Activated naive CD4-positive, alpha-beta T cell treated with anti-CD3 and anti-CD28 coated beads, Interleukin-2, amount 10 ng/mL, durations not matched to agents 7 days and 5 days (primary cell): ENCODE measurements at regions not wholly inside any gene's neighbourhood (a gene's known extent, or its start where the extent isn't known, plus 50 kb on each side); places are given as distances from the start of the nearest gene placed in this dataset.

Experiments
- CTCF ChIA-PET: fragments of 350-600 bp; sonication (Branson Sonifier 250); formaldehyde crosslinking; loops from one replicate; lab custom pipeline; 2021; ENCODE audit warnings: antibody characterized with exemption; lab: Charles Lee
- DNase-seq: peaks from one replicate; pipeline ENCODE4 v3.0.0-alpha.2; 2020
- H3K27ac Mint-ChIP-seq: one replicate; pipeline ENCODE4 v1.8.0; 2021; ENCODE audit warnings: mild to moderate bottlenecking, moderate library complexity, mixed read lengths
- H3K27me3 Mint-ChIP-seq: one replicate; pipeline ENCODE4 v1.8.0; 2021; ENCODE audit warnings: mild to moderate bottlenecking, mixed read lengths
- H3K36me3 Mint-ChIP-seq: one replicate; pipeline ENCODE4 v1.8.0; 2021; ENCODE audit warnings: mixed read lengths
- H3K4me1 Mint-ChIP-seq: one replicate; pipeline ENCODE4 v1.8.0; 2021; ENCODE audit warnings: mixed read lengths
- H3K4me3 Mint-ChIP-seq: one replicate; pipeline ENCODE4 v1.8.0; 2021; ENCODE audit warnings: mild to moderate bottlenecking, moderate library complexity, mixed read lengths
- H3K9me3 Mint-ChIP-seq: one replicate; pipeline ENCODE4 v1.8.0; 2021; ENCODE audit warnings: mixed read lengths

DNA sequence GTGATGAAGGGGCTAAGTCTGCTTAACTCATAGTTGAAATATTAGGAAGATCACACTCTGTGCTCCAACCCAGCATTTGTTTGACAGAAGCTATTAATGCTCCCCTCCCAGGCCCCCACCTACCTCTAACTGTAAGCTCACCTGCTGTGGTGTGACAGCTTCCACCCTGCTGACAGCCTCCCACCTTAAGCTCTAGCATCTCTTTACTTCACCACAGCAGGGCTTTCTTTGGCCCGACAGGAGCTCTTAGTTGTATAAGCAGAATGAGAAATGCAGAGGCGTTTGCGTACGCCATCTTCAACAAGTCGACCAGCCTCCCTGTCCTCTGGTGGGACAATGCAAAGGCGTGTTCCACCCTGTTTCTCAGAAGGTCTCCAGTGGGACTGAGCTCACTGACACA, 80.1 kb upstream of the OSBPL8 start:
- peaks cover 4% of the 10 kb centered on the region for H3K27me3 Mint-ChIP-seq
- DNase-seq: no peak
- no peaks in the 10 kb centered on the region for H3K9me3 Mint-ChIP-seq
- peaks cover 5% of the 10 kb centered on the region for H3K4me1 Mint-ChIP-seq
- H3K36me3 Mint-ChIP-seq: no peaks in the 10 kb centered on the region
- no peak overlapping the region for H3K4me3 Mint-ChIP-seq
- no peak overlapping the region for H3K27ac Mint-ChIP-seq
- CTCF ChIA-PET: interaction anchor here (1.4 kb wide), 1 partner anchor 150 kb away, joined by 3 read pairs; no protein-coding TSS in a partner anchor

- peaks cover 5% of the 10 kb centered on the region for H3K4me1 Mint-ChIP-seq
- no peaks in the 10 kb centered on the region for H3K36me3 Mint-ChIP-seq
- H3K9me3 Mint-ChIP-seq: no peaks in the 10 kb centered on the region
- no peak overlapping the region for H3K27ac Mint-ChIP-seq
- peaks cover 4% of the 10 kb centered on the region for H3K27me3 Mint-ChIP-seq
- DNase-seq: no peak
- CTCF ChIA-PET: no interaction called here
- no peak overlapping the region for H3K4me3 Mint-ChIP-seq
Observed at GRCh38 chr12:76641073-76641472, 81.5 kb upstream of the OSBPL8 start.

DNA sequence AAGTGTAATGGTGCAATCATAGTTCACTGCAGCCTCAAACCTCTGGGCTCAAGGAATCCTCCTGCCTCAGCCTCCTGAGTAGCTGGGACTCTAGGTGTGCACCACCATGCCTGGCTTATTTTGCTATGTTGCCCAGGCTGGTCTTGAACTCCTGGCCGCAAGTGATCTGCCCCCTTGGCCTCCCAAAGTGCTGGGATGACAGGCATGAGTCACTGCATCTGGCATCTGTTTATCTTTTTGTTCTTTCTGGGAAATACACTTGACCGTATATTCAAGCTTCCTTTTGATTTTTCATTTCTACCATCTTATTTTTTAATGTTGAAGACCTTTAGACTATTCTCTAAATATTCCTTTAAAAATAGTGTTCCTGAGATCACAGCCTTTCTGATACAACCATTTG, 82.4 kb upstream of the OSBPL8 start:
- H3K4me3 Mint-ChIP-seq: no peak overlapping the region
- H3K4me1 Mint-ChIP-seq: no peaks in the 10 kb centered on the region
- H3K9me3 Mint-ChIP-seq: no peaks in the 10 kb centered on the region
- no peak for DNase-seq
- H3K27ac Mint-ChIP-seq: no peak overlapping the region
- peaks cover 4% of the 10 kb centered on the region for H3K27me3 Mint-ChIP-seq
- CTCF ChIA-PET: interaction anchor here (1.0 kb wide), 1 partner anchor 21 kb away, joined by 3 read pairs; no protein-coding TSS in a partner anchor
- H3K36me3 Mint-ChIP-seq: no peaks in the 10 kb centered on the region

DNA sequence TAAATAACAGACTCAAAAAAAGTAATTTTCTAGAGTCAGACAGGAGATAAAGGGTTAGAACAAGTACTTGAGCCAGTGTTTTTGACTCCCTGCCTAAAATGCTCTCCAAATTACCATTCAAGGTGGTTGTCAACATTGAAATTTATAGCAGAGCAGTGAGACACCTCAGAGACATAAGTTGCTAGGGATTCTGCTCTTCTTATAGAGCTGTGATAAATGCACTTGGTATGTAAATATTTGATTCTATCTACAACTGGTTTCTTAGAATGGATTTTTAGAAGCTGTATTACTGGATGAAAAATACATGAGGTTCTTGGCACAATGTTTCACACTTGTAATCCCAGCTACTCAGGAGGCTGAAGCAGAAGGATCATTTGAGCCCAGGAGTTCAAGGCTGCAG, 83.9 kb upstream of the OSBPL8 start:
- H3K27me3 Mint-ChIP-seq: peaks cover 4% of the 10 kb centered on the region
- no peaks in the 10 kb centered on the region for H3K9me3 Mint-ChIP-seq
- H3K4me3 Mint-ChIP-seq: no peak overlapping the region
- no peak overlapping the region for H3K27ac Mint-ChIP-seq
- CTCF ChIA-PET: interaction anchor here (1.1 kb wide), 1 partner anchor 368 kb away, joined by 3 read pairs; no protein-coding TSS in a partner anchor
- no peaks in the 10 kb centered on the region for H3K36me3 Mint-ChIP-seq
- no peaks in the 10 kb centered on the region for H3K4me1 Mint-ChIP-seq
- DNase-seq: no peak

- CTCF ChIA-PET: no interaction called here
- Mint-ChIP-seq H3K9me3 (no peaks in the 10 kb centered on the region), H3K27me3 (peaks cover 4% of the 10 kb centered on the region), H3K36me3 (no peaks in the 10 kb centered on the region), H3K4me3 (no peak overlapping the region), H3K4me1 (no peaks in the 10 kb centered on the region), H3K27ac (no peak overlapping the region)
- DNase-seq: no peak
Observed at GRCh38 chr12:76644950-76645349, 85.4 kb upstream of the OSBPL8 start.

DNA sequence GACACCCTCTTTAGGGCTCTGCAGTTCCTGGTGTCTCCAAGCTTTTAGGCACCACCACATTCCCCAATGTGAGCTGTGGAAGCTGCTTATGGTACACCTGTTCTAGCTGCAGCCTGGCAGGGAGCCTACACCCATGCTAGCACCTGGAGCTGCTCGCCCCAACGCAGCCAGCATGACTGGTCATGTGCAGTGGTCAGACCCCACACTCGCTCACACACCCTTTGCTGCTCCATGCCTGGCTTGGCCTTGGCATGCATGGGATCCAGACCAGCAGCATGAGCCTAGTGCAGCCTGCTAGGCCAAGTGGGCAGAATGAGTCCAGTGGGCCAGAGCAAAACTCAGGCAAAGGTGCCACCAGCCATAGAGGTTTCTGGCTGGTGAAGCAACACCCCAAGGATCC, 86.4 kb upstream of the OSBPL8 start:
- CTCF ChIA-PET: interaction anchor here (1.2 kb wide), 1 partner anchor 365 kb away, joined by 4 read pairs; no protein-coding TSS in a partner anchor
- Mint-ChIP-seq H3K27me3 (peaks cover 3% of the 10 kb centered on the region), H3K9me3 (no peaks in the 10 kb centered on the region), H3K4me1 (no peaks in the 10 kb centered on the region), H3K27ac (no peak overlapping the region), H3K36me3 (no peaks in the 10 kb centered on the region), H3K4me3 (no peak overlapping the region)
- no peak for DNase-seq

DNA sequence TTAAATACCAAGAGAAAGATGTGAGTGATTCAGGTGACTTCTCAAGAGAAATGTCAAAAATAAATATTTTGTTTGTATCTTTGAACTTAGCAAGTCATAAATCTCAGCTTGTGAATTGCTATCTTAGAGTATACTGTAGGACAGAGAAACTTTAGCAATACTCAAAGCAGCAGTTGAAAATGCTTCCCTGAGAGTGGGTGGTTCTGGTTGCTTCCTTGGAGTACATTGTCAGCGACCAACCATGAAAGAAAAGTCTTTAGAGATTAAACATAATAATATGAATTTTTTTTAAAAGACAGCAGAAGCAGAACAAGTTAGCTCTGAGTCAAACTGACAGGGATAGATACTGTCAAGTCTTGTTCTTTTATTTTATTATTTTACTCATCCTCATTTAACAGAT, 86.8 kb upstream of the OSBPL8 start:
- Mint-ChIP-seq H3K27ac (no peak overlapping the region), H3K4me1 (no peaks in the 10 kb centered on the region), H3K27me3 (no peaks in the 10 kb centered on the region), H3K36me3 (no peaks in the 10 kb centered on the region), H3K4me3 (no peak overlapping the region), H3K9me3 (no peaks in the 10 kb centered on the region)
- DNase-seq: no peak
- CTCF ChIA-PET: interaction anchor here (1.2 kb wide), 1 partner anchor 364 kb away, joined by 4 read pairs; no protein-coding TSS in a partner anchor

DNA sequence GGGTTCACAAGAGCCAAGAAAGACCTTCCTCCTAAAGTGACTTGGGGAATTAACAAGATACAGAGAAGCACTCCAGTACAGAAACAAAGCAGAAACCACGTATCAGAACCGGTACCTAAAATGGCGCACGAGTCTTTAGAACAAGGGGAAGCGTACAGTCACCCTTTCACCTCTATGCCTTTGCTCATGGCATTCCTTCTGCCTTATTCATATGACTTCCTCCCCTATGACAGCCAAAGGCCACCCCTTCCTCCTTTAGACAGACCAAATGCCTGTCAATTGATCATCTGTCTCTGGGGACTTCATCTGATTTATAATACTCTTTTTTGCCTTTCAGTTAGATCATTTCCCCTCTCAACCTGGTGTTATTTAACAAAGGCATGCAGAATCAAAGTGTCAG, 89.5 kb upstream of the OSBPL8 start:
- Mint-ChIP-seq H3K27ac (no peak overlapping the region), H3K36me3 (no peaks in the 10 kb centered on the region), H3K4me3 (no peak overlapping the region), H3K4me1 (no peaks in the 10 kb centered on the region), H3K27me3 (no peaks in the 10 kb centered on the region), H3K9me3 (no peaks in the 10 kb centered on the region)
- DNase-seq: no peak
- CTCF ChIA-PET: no interaction called here

DNA sequence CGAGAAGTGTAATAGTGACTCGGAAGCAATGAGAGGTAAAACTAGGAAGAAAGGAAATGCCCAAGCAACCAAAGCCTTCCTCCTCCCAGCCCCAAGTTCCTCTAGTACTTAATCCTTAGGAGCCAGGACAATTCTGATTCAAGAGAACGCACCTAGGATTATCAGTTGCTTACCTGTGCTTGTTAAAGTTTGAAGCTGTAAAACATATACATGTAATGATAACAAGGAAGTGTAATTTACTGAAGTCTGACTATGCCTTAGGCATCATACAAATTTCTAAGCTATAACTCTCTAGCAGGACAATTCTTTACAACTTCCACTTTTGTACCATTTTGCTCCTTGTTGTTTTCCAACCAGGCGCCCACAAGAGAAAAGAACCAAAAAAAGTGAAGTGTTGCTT, 92.8 kb upstream of the OSBPL8 start:
- H3K27me3 Mint-ChIP-seq: no peaks in the 10 kb centered on the region
- H3K27ac Mint-ChIP-seq: no peak overlapping the region
- CTCF ChIA-PET: interaction anchor here (0.7 kb wide), 1 partner anchor 365 kb away, joined by 3 read pairs; no protein-coding TSS in a partner anchor
- H3K4me1 Mint-ChIP-seq: no peaks in the 10 kb centered on the region
- H3K9me3 Mint-ChIP-seq: no peaks in the 10 kb centered on the region
- no peak overlapping the region for H3K4me3 Mint-ChIP-seq
- DNase-seq: no peak
- H3K36me3 Mint-ChIP-seq: no peaks in the 10 kb centered on the region

- DNase-seq: no peak
- no peak overlapping the region for H3K4me3 Mint-ChIP-seq
- H3K9me3 Mint-ChIP-seq: no peaks in the 10 kb centered on the region
- H3K27me3 Mint-ChIP-seq: peaks cover 3% of the 10 kb centered on the region
- H3K27ac Mint-ChIP-seq: no peak overlapping the region
- no peaks in the 10 kb centered on the region for H3K4me1 Mint-ChIP-seq
- H3K36me3 Mint-ChIP-seq: no peaks in the 10 kb centered on the region
- CTCF ChIA-PET: no interaction called here
Observed at GRCh38 chr12:76653342-76653741, 93.8 kb upstream of the OSBPL8 start.

GRCh38 chr12:76664731-76665130, 99.2 kb upstream of the ZDHHC17 start:
- H3K27ac Mint-ChIP-seq: no peak overlapping the region
- H3K27me3 Mint-ChIP-seq: peaks cover 24% of the 10 kb centered on the region
- no peaks in the 10 kb centered on the region for H3K36me3 Mint-ChIP-seq
- no peaks in the 10 kb centered on the region for H3K9me3 Mint-ChIP-seq
- CTCF ChIA-PET: no interaction called here
- no peak for DNase-seq
- H3K4me1 Mint-ChIP-seq: peaks cover 7% of the 10 kb centered on the region
- no peak overlapping the region for H3K4me3 Mint-ChIP-seq

DNA sequence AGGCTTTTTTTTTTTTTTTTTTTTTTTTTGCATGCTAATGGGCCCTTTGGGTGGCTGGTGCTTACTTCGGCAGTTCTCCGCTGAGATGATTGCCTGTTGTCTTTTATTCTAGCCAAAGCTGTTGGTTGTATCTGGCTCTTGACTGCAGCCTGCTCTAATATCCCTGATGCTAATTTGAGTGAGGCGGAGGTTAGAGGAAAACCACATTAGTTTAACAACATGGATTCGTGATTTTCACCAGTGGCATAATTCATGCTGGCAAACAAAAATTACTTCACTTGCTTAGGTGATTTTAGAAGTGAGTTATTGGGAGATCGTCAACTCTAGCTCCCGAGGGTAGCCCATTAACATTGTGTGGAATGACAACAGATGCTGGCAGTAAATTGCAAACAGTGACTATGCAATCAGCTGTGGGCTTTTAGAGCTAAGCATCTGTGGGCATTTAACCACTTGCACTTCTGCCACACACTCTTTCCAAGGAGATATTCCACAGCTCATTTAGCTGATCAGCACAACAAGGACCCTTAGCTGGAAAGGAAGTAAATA, 97.6 kb upstream of the ZDHHC17 start:
- no peaks in the 10 kb centered on the region for H3K9me3 Mint-ChIP-seq
- peaks cover 7% of the 10 kb centered on the region for H3K4me1 Mint-ChIP-seq
- no peak overlapping the region for H3K4me3 Mint-ChIP-seq
- no peaks in the 10 kb centered on the region for H3K36me3 Mint-ChIP-seq
- H3K27ac Mint-ChIP-seq: no peak overlapping the region
- DNase-seq: no peak
- H3K27me3 Mint-ChIP-seq: peaks cover 24% of the 10 kb centered on the region
- CTCF ChIA-PET: no interaction called here

DNA sequence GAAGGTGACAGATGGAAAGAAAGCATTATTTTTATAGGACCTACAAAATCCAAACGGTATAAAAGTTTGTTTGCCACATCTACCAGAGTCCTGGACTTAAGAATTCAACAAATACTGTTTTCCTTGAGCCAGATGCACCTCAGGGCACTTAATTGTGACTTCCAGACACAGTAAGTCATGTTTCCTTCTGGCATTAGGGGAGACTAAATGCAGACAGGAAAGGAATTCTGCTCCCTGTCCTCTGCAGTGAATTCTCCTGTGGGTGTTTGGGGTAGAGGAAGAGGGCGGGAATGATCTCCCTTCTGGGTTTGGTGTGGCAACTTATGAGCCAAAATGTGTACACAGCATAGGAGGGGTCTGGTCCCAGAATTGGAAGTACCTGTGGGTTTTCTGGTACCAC, 93.9 kb upstream of the ZDHHC17 start:
- H3K36me3 Mint-ChIP-seq: no peaks in the 10 kb centered on the region
- H3K4me3 Mint-ChIP-seq: no peak overlapping the region
- H3K4me1 Mint-ChIP-seq: peaks cover 7% of the 10 kb centered on the region
- peaks cover 18% of the 10 kb centered on the region for H3K27me3 Mint-ChIP-seq
- CTCF ChIA-PET: no interaction called here
- H3K27ac Mint-ChIP-seq: no peak overlapping the region
- no peak for DNase-seq
- peaks cover 1% of the 10 kb centered on the region for H3K9me3 Mint-ChIP-seq

- H3K9me3 Mint-ChIP-seq: peaks cover 1% of the 10 kb centered on the region
- H3K27me3 Mint-ChIP-seq: peaks cover 10% of the 10 kb centered on the region
- H3K4me1 Mint-ChIP-seq: peaks cover 3% of the 10 kb centered on the region
- CTCF ChIA-PET: no interaction called here
- no peak for DNase-seq
- no peak overlapping the region for H3K27ac Mint-ChIP-seq
- no peaks in the 10 kb centered on the region for H3K36me3 Mint-ChIP-seq
- H3K4me3 Mint-ChIP-seq: no peak overlapping the region
Observed at GRCh38 chr12:76670776-76671175, 93.1 kb upstream of the ZDHHC17 start.

DNA sequence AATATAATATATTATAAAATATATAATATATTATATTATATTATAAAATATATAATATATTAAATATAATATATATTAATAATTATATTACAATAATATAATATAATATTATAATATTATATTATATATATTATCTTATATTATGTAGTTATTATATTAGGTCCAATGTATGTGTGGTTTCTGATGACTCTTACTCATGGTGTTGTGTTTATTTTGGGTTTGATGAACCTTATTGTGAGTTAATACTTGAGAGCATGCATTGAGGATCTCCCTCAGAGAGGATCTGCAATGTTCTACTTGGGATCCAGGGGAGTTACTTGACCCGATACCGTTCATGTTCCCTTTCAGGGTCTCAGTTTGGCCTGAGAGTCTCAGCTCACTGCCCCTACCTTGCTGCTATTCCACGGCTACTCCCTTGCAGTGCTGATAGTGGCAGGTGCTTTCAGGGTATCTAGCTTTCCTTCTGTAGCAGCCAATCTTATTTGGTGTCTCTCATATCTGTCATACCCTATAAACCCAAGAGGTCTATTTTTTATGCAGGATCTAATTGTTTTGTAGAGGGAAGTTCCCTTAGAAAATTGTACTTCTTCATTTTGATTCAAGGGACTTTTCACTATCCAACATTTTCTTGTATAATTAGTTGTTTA, 89.1 kb upstream of the ZDHHC17 start:
- DNase-seq: peak; percentile 26
- H3K4me1 Mint-ChIP-seq: no peaks in the 10 kb centered on the region
- peaks cover 1% of the 10 kb centered on the region for H3K9me3 Mint-ChIP-seq
- no peak overlapping the region for H3K27ac Mint-ChIP-seq
- H3K27me3 Mint-ChIP-seq: no peaks in the 10 kb centered on the region
- H3K36me3 Mint-ChIP-seq: no peaks in the 10 kb centered on the region
- CTCF ChIA-PET: no interaction called here
- H3K4me3 Mint-ChIP-seq: no peak overlapping the region
